GM19452 (cell line): ENCODE measurements at regions not wholly inside any gene's neighbourhood (a gene's known extent, or its start where the extent isn't known, plus 50 kb on each side); places are given as distances from the start of the nearest gene placed in this dataset.

Source experiments
- ATAC-seq: cut with Tn5 transposase; IDR thresholded peaks from one replicate; pipeline ENCODE4 v1.9.1; 2021; ENCODE audit not compliant: unreplicated experiment

GRCh38 chr6:91442342-91442741, 855.5 kb upstream of the MAP3K7 start:
- no peak for ATAC-seq

GRCh38 chr6:91438570-91438969, 851.7 kb upstream of the MAP3K7 start:
- no peak for ATAC-seq

DNA sequence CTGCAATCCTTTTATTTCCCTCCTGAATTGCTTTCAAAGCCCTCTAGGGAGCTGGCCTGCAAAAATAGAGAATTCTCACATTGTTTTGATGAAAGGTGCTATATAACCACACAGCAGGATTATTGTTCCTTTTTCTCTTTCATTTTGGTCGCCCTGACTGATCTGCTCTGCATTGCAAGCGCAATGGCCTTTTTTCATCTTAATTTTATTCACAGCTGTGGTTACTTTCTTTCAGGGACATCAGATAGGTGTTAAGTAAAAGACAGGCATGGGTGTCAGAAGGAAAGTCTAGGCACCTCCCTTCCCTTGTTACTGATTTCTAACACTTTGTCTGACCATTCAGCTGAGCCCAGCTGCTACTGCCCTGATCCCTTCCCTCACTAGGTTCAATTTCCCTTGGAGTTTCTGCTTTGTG, 850.5 kb upstream of the MAP3K7 start:
- no peak for ATAC-seq

- no peak for ATAC-seq
Measured at GRCh38 chr6:91436448-91436847, 849.6 kb upstream of the MAP3K7 start.

DNA sequence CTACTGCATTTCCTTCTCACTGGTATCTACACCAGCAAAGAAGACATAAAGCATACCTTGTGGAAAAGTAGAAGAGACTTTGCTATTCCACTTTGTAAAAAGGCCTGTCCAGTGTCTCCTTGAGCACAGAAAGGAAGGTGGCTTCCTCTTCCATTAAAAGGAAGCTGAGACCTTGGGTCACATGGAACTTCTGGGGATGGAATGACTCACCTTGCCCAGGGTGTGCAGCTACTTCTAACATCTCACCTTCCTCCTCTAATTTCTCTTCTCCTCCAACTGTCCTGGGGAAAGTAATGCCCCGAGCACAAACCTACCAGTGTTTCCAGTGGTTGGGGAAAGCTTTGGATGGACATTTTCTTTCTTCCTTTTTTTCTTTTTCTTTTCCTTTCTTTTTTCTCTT, 848.8 kb upstream of the MAP3K7 start:
- no peak for ATAC-seq

GRCh38 chr6:91434576-91434975, 847.7 kb upstream of the MAP3K7 start:
- ATAC-seq = no peak

DNA sequence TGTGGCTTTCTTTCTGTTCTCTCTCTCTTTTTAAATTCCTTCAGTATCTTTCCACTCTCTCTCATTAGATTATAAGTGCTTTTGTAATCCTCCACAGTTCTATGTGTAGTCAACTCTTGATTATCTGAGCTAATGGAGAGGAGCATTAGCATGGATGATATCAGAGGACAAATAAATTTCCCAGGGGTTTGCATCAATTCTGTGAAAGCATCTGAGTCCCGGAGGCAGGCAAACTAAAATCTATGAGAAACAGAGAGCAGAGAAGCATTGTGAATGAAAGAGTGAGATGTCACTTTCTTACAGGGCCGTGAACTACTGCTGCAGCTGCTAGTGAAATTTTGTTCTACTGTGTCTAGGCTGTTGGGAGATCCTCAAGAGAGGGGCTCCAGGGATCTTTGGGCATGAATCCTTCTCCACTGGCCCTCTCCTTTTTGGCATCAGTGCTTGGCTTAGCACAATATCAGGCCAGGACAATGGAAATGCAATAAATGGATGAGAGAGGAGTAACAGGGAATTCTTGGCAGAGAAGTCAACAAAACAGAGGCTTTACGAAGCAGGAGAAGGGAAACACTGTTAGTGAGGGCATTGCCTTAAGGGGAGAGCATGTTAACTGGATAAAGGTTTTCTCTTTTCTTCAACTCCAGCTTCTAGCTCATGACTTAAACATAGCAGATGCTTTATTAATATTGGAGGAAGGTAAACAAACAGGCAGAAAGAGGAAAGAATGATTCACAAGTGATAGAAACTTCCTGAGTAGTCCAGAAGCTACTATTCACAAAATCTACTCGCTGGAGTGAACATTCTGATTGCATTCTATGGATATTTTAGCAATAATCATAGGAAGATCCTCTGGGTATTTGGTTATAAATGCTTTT, 847.0 kb upstream of the MAP3K7 start:
- ATAC-seq = no peak

DNA sequence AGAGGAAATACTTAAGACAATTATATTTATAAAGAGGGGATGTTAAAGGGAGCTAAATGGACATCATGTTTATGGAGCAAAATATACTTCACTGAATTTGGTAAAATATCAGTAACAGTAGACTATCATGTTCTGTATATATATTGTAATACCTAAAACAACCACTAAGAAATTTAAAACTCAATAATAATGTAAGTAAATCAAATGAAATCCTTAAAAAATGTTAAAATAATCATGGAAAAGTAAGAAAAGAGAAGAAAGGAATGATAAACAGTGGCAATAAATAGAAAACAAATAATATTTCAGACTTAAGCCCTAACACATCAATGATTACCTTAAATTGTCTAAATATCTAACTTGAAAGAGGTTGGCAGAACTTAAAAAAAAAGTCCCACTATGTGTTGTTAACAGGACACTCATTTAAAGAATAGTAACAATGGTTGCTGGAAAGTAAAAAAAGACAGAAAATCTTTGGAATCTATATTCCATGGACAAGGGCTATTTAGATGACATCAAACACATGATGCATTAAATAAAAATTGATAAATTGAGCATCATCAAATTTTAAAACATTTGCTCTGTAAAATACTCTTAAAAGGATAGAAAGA, 842.2 kb upstream of the MAP3K7 start:
- ATAC-seq = no peak

GRCh38 chr6:91428296-91428695, 841.4 kb upstream of the MAP3K7 start:
- no peak for ATAC-seq

GRCh38 chr6:91420243-91420642, 833.4 kb upstream of the MAP3K7 start:
- ATAC-seq = no peak

DNA sequence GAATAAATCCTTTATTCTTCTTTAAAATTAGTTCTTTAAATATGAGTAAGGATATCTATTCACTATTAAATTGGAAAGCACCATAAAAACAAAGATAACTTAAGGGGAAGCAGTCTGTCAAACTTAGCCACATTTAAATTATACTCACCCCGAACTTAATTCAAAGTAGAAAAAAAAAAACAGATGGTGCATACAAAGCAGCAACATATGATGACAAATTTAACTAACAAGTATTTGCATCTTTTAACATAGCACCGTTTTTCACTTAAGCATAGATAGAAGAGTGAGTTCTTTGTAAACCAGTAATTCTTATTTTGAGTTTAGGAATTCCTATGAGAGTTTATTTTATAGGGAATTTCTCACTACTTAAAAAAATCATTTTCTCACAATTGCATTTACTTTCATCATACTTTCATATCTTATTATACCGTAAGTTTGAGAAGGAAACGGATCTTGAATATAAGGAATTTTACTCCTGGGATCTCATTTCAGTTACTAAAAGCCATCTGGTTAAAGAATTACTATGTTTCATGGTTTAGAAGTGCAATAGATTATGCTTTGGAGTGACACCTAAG, 828.2 kb upstream of the MAP3K7 start:
- ATAC-seq = no peak

DNA sequence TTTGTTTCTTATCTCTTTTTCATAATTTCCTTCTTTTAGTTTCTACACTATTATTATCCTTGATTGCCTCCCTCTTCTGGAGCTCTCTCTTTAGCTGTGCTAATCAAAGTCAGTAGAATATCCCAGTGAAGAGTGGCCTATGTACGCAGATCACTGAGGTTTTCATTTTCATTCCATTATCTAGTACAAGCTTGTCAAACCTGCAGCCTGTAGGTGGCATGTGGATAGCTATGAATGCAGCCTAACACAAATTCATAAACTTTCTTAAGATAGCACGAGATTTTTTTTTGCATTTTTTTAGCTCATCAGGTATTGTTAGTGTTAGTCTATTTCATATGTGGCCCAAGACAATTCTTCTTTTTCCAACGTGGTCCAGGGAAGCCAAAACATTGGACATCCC, 825.7 kb upstream of the MAP3K7 start:
- no peak for ATAC-seq

DNA sequence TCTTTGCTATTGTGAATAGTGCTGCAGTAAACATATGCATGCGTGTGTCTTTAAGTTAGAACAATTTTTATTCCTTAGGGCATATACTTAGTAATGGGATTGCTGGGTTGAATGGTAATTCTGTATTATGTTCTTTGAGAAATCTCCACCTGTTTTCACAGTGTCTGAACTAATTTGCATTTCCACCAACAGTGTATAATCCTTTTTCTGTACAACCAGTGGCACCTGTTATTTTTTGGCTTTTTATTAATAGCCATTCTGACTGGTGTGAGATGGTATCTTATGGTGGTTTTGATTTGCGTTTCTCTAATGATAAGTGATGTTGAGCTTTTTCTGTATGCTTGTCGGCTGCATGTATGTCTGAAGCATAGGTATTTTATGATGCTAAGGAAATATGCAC, 820.8 kb upstream of the MAP3K7 start:
- ATAC-seq = no peak

- ATAC-seq = no peak
Measured at GRCh38 chr6:91392951-91393350, 806.1 kb upstream of the MAP3K7 start.

DNA sequence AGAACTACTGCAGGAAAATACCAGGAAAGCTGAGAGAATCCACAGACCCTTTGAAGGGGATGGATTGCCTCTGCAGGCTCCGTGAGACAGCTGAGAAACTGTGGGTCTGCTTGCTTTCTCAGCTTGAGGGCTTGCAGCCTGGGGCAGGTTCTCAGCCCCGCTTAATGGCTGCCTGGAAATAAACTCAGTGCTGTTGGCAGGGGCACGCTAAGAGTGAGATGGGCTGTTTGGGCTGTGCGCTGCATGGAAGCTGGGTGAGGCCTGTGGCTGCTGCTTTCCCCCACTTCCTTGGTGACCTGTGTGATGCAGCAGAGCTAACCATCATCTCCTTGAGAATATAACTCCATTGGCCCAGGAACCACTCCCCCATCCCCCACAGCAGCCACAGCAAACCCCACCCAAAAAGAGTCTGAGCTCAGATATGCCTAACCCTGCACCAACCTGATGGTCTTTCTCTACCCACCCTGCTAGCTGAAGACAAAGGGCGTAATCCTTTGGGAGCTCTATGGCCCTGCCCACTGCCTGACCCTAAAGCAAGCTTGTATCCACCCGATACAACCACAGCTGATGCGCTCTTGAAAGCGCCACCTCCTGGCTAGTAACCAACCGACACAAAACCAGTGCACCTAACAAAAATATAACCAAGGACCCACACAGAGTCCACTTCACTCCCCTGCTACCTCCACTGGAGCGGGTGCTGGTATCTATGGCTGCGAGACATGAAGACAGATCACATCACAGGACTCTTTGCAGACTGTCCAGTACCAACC, 800.6 kb upstream of the MAP3K7 start:
- ATAC-seq = no peak

DNA sequence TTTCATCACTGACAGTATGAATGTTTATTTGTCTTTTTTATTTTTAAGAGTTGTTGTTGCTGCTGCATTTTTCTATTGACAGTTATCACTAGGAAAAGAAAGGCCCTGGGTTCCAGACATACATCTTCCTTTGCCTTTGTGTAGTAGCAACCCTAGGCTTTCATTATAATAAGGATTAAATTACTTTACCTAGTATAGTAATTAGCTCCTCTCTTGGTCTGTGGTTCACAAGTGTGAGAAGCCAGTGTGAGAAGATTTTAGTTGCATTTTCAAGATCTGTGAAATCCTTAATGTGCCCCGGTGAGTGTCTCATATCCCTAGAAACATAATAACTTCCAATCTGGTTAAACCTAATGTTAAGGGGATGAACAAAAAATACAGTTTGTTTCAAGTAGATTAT, 799.3 kb upstream of the MAP3K7 start:
- ATAC-seq = no peak

GRCh38 chr6:91383207-91383606, 796.3 kb upstream of the MAP3K7 start:
- no peak for ATAC-seq

GRCh38 chr6:91376686-91377085, 789.8 kb upstream of the MAP3K7 start:
- ATAC-seq = no peak

- no peak for ATAC-seq
Measured at GRCh38 chr6:91366781-91367180, 779.9 kb upstream of the MAP3K7 start.

DNA sequence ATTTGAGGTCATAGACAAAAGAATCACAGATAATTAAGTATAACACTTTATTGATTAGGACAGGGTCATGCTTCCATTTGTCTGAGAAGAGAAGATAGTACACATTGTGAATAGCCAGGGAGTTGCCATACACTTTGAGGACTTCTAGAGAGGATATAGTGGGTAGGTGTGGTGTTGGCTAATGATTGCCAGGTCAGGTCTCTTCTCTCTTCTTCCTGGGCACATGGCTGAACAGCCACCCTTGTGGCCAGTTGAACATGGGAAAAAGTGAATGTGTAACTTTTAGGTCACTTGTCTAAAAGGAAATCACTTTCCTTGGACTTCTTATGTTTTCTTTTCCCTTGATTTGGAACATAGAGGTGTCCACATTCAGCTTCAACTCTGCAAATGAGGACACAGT, 772.1 kb upstream of the MAP3K7 start:
- no peak for ATAC-seq

- ATAC-seq = no peak
Measured at GRCh38 chr6:91352878-91353277, 766.0 kb upstream of the MAP3K7 start.

GRCh38 chr6:91352321-91352720, 765.4 kb upstream of the MAP3K7 start:
- ATAC-seq = no peak
